HG03039 (cell line): ENCODE measurements at regions not wholly inside any gene's neighbourhood (a gene's known extent, or its start where the extent isn't known, plus 50 kb on each side); places are given as distances from the start of the nearest gene placed in this dataset.

ENCODE experiments used
- ATAC-seq: cut with Tn5 transposase; IDR thresholded peaks from one replicate; pipeline ENCODE4 v1.9.1; 2021; ENCODE audit warnings: mild to moderate bottlenecking, moderate library complexity; ENCODE audit not compliant: unreplicated experiment

DNA sequence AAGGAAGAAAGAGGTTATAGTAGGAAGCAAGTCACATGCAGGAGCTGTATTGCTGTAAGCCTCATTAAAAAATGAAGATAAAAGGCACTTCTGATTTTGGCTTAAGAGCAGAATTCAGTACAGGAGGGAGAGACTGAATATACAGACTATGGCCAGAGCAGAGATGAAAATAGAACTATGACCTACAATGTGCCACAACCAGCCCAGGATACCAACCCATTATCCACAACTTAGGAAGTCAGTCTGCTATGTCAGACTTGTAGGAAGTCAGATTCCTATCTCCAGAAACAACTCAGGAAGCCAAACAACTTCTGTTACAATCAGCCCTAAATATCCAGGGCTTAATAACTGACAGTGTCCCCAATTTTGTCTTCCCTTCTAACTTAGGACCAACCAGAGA, 156.2 kb upstream of the ANKH start:
- ATAC-seq = no peak

DNA sequence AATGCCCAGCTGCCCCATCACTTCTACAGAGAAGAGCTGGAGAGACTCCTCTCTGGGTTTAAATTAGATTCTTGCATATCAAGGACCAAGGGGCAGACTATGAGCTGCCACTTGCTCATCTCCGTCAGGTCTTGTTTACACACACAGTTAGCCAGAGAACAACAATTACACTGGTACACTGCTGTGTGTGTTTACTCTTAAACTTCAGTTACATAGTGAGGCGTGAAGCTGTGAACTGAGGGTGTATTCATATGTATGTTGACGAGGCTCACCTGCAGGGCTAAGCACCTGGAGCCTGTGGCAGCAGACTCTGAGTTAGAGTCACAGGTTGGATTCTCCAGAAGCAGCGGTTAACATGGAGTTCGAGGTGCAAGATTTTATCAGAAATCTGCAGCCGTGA, 155.4 kb upstream of the ANKH start:
- ATAC-seq = no peak

DNA sequence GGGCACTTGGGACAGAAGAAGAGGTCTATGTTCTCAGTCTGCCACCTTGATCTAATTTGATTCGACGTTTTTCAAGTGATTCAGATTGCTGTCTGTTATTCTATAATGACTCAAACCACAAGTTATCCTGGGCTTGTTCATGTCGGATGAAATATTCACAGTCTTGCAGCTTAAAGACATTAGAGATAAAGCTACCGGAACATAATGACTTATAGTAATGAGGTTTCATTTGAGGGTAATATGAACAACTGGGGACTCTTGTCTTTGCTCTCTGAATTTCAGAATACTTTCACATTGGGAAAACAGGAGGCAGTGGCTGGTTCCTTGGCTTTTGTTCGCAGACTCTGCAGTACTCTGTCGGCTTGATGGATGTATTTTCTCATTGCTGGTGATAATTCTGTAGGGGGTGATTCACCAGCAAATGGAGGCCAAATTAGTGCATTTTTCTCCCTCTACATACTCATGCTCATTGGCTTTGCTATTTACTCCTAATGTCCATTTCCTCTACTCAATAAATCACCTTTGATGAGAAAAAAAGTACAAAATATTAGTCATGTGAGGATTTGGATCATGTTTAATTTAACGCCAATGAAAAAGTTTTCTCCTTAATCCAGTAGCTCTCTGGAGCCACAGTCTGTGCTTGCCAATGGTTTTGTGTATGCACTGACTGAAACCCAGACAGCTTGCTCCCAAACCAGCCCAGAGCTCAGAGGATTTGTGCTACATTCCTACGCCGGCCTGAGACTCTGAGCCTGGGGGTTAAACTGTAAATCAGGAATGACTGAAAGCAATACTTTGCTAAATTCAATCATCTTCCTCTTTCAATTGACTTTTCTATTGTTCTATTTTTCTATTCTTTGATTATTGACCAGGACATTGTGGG, 154.7 kb upstream of the ANKH start:
- ATAC-seq = no peak

DNA sequence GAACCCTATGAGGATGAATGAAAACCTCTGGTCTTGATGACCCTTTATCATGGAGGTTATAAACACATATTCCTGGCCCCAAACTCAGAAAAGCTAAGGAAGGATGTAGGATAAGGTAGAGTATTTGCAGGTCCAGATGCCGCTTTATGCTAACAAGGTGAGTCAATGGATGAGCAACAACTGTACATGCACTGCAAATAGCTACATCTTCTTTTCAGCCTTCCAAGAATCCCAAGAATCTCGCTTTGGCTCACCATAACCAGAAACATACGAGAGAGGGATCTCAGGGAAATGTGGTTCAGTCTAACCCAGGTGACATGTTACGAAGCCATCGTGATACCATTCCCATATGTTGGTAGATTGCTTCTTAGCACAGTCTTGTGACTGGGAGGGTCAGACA, 152.3 kb upstream of the ANKH start:
- no peak for ATAC-seq

DNA sequence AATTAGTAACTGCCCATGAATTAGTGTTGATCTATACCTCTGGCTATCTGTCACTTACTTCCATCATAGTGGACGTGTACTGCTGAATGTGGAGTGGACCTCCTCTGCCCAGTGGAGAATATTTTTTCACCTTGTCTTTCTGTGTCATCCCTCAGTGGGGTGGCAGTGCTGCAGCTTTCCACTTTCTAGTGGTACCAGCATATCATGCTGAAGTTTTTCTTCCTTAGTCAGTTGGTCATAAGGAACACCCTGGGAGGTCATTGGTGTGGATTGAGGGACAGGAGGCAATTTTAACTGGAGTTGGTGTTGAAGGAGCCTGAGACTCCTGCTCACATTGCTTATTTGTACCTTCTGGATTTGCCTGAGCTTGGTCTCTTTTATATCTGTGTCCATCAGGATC, 151.7 kb upstream of the ANKH start:
- no peak for ATAC-seq

DNA sequence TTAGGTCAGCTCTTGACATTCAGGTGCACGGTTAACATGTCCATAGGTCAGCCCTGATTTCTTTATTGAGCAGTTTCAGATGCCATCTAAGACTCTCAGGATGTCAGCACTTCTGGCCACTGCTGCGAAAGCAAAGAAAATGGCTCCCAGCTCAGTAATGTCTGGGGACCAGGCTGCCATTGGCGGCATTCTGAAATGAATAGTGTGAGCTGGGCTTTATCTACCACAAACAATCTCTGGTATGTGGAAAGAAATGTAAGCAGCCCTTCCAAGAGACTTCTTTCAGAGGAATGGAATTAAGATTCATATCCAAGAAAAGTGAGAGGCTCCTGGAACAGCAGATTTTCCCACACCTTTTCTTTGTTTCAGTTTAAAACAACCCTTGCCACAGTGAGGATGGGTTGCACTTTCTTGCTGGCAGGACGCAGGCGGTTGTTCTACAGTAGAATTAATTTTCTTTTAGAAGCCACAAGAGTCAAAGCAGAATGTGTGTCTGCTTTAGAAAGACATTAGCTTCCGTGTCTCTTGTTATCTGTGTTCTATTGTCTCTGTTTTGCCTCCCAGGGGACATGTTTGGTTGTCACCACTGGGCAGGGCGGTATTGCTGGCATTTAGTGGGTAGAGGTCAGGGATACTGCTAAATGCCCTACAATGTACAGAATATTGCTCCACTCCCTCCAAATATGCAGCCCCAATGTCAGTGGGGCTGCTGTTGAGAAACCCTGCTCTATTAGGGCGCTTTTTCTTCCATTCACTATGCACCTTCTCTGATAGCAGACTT, 149.9 kb upstream of the ANKH start:
- ATAC-seq = no peak

DNA sequence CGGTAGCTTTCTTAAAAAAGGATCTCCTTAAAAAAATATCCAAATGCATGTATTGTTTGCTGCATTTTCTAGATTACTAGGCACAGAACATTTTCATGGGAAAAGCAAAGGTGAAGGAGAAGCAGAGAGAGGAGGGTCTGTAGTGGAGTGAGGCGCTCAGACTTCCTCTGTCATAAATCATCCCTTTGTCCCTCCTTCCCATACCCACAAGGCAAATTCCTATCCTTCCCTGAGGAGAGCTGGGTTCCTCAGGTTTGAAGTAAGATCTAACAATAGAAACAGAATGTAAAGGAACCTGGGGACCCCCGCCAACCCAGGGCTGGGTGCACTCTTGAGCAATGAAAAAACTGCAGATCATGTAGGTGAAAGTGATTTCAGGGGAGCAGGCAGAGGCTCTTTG, 149.2 kb upstream of the ANKH start:
- no peak for ATAC-seq

DNA sequence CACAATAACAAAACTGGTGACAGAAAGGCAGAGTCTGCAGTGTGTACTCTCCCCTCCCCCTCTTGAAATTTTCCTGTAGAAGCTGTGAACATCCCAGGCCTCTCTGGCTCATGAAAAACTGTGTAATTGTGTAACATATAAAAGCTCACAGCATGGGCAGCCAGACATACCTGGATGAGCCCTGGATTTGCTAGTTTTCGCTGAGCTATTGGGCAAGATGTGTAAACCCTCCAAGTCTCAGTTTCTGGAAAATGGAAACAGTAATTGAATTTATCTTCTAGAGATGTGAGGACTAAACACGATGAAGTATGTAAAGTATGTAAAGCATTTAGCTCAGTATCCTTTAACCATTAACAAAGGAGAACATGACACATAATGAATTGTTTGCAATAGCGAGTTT, 143.2 kb upstream of the ANKH start:
- no peak for ATAC-seq

DNA sequence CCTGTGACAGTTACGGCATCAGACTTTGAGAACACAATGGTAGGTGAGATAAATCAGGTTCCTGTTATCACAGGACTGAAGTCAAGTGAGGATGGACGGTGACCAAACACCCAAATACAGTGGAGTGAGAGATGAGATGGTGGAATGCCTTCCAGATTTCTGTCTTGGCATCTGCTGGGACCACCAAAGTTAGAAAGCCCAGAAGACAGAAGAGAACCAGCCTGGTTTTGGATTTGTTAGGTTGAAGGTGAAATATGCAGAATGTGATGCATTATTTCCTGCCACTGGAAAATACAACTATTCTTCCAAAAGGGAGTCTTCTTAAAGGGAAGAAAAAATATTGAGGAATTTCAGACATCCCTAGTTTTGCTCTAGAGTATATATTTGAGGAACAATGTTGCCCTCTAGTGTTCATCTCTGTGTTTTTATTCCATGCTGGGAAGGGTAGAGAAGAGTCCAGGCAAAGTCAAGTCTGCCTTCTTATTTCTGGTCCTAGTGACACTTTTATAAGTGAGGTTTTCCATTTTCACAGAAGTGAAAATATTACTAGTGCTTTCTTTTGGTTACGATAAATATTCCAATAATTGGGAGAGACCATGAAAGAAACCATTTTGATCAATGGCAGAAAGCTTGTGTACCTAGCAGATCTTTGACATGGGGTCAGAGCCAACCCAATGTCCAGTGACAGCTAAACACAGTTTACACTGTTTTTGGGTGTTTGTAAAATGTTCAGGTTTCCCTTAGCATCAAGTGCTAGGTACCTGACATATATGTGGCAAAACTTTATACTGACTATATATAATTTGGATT, 142.3 kb upstream of the ANKH start:
- peak; percentile 66 for ATAC-seq

DNA sequence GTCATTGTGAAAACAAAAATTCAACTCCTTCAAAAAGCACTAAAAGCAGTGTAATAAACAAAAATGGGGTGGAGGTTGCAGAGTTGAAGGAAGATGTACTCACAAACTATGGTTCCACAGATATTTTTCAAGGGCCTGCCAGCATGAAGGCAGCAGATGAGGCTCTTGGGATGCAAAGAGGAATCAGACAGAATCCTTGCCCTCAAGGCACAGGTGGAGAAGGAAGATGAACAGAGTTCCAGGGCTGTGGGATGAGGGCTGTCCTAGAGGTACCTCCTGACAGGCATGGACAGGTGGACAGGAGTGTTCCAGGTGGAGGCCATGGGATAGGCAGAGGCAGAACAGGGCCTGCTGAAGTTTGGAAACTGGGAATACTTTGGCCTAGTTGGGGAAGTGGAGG, 140.5 kb upstream of the ANKH start:
- ATAC-seq = no peak

DNA sequence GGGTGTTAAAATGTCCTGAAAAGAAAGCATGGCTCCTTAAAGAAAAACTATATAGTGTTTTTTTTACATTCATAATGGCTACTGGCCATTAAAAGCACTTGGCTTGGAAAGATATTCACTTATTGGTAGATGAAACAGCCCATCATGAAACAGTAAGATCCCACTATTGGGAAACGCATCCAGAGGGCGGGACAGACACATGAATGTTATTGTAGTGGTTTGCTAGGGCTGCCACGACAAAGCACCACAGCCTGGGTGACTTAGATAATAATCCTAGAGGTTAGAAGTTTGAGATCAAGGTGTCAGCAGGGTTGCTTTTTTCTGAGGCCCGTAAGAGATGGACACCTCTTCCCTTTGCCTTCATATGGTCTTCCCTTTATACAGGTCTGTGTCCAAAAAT, 139.4 kb upstream of the ANKH start:
- ATAC-seq = no peak

DNA sequence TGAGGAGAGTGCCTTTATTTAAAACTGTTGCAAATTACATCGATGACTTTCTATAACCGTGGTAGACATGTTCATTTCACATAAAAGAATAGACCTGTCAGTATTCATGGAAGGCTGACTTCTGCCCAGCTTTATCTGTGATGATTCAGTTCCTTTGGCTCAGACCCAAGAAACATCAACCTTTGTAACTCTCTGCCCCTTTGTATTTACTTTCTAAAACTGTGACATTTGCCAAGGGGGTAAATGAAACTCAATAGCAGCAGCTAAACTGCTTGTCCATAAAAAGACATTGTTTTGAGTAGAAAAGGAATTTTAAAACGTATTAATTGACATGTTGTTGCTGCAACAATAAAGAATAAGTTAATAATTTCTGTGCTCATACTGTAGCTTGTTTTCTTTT, 137.8 kb upstream of the ANKH start:
- ATAC-seq = no peak

DNA sequence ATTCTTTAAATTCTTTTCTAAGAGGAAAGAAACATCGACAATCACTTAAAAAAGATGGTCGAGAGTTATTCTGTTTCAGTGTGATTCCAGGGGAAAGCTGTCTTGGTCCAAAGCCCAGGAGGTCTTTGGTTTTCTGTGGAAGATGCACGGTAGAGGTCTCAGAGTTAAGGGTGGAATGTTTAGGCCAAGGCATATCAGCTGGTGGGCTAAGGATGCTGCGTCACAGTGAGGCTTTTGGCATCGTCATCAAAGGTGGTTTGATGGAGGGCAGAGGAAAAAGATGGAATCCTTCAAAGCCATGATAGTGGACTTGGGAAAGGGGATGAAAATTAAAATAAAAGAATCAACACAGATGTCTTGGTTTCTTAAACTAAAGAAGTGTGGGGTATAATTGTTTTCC, 137.3 kb upstream of the ANKH start:
- no peak for ATAC-seq

DNA sequence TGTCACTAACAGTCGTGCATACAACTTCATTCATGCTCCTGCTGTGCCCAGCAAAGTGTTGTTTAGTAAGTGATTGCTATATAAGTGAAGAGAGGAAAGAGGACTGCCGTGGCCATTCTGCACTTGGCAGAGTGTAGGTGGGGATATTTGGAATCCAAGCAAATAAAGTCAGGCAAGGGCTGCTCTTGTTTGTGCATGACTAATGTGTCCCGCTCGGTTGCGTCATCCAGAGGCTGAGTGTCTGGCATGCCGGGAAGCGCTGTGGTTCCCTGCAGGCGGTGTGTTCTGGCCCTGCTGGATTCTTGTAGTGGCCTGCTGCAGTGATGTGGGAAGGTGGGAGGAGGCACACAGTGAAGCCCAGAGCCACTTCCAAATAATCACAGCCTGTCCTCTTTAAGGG, 136.9 kb upstream of the ANKH start:
- ATAC-seq = no peak

DNA sequence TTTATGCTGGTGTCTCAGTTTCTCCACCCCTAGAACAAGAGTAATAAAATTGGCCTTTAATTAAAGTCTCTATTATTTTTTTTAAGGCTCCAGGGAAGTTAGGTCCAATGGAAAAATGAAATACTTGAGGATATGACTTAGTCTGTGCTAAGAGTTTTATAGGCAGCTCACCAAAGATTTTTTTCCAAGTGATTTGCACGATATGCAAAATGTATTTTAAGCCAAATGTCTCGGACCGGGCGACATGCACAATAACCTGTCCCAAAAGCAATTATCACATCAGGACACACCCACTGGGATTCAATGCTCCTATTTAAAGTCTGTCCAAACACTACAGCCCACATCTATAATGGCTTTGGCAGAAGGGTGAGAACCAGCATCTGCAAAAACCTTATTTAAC, 136.1 kb upstream of the ANKH start:
- ATAC-seq = no peak

DNA sequence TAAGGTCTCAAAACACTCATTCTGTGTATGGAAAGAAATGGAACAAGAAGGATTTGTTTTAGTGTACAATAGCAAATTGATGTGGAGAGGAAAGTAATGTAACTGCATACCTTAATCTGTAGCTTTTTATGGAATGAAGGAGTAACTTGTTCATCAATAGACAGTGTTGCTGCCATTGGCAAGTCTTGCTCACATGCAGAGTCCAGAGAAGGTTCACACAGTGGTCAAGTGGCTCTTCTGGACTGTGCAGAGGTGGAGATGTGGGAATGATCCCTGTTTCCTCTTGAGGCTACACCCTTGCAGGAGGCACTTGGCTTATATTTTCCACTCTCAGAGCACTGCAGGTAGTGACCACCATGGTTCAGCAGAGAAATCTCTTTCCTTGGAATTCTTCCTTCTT, 132.9 kb upstream of the ANKH start:
- no peak for ATAC-seq

DNA sequence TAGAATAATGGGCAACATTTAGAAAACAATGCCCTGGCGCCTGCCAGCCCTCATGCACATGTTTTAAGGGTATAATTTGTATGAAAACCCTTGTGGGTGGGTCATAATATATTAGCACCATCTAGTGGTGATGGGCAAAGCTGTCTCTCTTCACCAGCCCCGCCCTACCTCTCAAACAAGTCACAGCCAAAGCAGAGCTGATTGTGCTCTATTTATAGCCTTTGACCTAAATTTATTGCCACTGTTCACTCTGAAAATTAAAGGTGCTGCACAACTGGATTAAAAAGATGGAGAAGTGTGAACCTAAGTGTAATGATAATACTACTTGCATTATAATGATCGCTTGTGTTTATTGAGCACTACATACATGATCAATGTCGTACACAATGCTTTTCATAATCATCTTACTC, 131.9 kb upstream of the ANKH start:
- ATAC-seq = peak; percentile 92

DNA sequence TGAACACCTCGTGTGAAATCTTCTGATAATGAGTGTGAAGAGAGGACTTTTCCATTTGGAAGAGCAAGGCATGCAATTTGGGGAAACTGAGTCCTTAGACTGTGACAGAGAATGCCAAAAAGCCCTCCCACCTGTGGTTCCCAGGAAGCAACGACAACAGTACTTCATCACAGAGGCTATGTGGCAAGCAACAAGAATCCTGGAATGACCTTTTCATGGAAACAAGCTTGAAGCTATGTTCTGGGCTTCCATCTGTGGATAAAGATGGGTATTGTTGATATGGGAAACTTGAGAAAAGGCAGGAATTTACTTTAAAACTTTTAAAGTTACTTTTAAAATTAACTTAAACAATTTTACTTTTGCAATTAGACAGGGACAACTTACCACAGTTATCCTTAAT, 131.2 kb upstream of the ANKH start:
- no peak for ATAC-seq

DNA sequence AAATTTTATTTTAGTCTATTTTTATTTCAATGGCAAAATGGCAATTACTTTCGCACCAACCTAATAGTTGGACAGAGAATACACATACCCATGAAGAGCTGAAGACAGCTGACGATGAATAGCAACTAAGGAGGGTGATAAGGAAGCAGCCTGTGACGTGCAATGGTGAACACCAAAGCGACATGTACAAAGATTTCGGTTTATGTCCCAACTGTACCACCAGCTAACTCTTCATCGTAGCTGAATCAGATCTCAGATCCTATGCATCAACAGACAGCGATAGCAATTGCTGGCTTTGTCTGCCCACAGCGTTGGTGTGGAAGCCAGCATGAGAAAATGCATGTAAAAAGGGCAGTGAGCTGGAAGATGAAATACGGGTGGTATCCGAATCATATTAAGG, 130.6 kb upstream of the ANKH start:
- no peak for ATAC-seq

DNA sequence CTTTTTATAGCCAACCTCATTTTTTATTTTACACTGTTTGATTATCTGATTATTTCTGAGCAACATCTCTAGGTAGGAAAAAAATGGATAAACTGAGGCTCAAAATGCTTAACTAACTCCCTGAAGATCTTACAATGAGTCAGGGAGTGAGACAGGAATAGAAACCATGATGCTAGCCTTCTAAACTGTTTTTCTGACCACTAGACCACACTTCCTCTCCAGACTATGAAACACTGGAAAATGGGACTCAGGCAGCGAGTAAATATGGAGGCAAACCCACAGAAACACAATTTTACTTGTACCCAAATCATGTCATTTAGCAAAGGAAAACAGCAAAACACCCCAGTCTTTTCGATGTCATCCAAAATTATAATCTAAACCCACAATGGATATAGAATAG, 129.9 kb upstream of the ANKH start:
- ATAC-seq = no peak

DNA sequence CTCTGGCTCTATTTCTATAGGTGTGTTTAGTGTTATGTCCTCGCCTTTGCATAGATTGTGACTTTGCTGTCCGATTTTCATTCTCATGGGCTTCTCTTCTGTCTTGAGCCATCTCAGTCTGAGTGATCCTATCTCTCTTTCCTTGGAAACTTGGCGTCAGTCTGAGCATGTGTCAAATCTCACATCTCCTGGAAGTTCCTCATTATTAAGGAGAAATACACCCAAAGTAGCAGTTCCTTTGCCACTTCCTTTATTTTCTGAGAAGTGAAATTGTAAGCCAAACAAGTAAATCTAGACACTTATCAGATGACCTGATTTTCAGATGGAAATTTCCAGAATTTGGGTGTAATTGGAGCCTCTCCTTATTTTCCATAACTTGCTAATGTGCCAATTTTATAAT, 126.9 kb upstream of the ANKH start:
- ATAC-seq = no peak

DNA sequence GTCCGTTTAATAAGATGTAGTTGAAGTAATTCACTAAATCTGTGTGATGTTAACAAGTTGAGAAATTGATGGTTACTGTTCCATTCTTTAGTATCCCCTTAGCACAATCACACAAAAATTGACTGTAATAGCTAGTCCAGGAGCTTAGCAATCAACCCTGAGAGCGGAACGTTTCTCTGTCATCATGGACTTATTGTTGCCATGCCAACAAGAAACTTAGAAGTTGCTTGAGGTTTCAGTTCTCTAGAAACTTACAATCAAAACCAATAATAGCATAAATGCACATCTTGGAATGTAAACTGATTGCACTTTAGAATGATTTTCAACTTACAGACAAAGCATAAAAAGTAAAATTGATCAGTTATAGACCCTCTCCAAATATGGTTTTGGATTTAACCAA, 125.4 kb upstream of the ANKH start:
- ATAC-seq = peak; percentile 63
